DMS53 treated with DMSO at 0.1 percent for 48 hours (cell line): ENCODE measurements at regions not wholly inside any gene's neighbourhood (a gene's known extent, or its start where the extent isn't known, plus 50 kb on each side); places are given as distances from the start of the nearest gene placed in this dataset.

ENCODE experiments used
- DNase-seq: peaks from one replicate; lab custom pipeline; 2025; ENCODE audit not compliant: unreplicated experiment; lab: John Stamatoyannopoulos, UW

DNA sequence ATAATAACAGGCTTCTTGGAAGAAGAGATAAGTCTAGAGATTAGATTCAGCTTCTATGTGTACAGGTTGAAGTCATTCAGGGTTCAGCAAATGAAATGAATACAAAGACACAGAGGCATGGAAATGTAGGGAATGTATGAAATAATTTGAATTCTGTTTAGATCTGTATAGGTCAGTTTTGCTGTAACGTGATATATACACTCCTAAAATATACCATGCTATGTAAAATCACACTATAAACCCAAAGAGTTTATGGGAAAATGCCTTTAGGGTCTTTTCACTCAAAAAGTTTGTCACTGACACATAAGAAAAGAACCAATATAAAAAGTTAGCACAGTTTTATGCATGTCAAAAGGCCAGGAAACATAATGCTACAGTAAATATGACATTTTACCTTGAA, 854.0 kb downstream of the LRFN5 start:
- DNase-seq = no peak

DNA sequence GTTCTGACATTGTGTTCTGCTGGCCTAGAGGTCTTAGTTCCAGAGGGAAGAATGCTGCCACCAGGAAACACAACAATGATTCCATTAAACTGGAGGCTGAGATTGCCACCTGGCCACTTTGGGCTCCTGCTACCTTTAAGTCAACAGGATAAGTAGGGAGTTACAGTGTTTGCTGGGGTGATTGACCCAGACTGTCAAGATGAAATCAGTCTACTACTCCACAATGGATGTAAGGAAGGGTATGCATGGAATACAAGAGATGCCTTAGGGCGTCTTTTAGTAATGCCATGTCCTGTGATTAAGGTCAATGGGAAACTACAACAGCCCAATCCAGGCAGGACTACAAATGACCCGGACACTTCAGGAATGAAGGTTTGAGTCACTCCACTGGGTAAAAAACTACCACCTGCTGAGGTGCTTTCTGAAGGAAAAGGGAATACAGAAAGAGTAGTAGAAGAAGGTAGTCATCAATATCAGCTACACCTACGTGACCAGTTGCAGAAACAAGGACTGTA, 852.6 kb downstream of the LRFN5 start:
- peak; percentile 10 for DNase-seq

GRCh38 chr14:42441615-42442014, 834.9 kb downstream of the LRFN5 start:
- DNase-seq = no peak

DNA sequence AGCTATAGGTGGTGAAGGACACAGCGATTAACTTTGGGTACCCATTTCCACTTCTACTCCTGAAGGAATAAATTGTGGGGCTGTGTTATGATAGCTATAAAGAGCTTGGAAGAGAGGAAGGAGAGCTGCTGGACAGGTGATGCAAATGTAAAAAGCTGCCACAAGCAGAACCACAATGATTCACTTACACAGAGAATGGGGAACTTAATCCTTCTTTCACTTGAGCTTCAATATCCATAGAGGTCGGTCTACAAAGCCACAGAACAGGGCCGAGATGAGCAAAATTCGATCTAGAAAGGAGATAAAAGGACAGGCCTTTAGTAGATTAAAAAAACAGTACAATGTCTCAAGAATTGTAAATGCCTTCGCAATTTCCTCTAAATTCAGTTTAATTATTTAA, 831.1 kb downstream of the LRFN5 start:
- DNase-seq = no peak

DNA sequence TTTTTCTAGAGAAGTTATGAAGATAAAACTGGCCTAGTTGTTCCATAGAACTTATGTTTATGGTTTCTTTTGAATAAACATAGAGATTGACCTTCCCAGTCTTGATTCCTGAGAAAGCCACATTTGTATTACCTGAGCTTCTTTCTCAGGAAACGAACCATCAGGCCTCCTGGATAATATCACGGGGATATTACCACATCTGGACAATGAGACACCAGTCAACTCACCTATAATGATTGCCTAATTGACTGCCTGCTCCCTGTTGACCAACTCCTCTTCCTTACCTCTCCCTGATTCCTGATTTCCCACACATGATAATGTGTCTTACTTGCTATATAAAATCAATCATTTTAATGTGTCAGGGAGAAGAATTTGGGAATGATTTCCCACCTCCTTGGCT, 822.7 kb downstream of the LRFN5 start:
- no peak for DNase-seq

- DNase-seq = no peak
Observed at GRCh38 chr14:42428996-42429395, 822.3 kb downstream of the LRFN5 start.

DNA sequence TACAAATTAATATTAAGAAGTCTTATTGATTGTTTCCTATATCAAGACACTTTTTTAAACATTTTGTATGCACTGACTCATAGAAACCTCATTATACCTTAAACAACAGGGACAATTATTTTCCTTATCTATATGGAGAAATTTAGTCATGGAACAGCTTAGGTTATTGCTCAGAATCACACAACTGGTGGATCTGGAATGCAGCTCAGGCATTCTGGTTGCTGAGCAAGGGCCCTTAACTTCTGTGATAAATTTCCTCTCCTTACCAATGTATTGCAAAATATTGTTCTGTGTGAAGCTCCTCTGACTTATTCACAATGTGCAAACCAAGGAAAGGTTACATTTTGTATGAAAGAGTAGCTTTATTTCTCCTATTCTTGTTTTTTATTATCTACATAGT, 817.8 kb downstream of the LRFN5 start:
- no peak for DNase-seq

DNA sequence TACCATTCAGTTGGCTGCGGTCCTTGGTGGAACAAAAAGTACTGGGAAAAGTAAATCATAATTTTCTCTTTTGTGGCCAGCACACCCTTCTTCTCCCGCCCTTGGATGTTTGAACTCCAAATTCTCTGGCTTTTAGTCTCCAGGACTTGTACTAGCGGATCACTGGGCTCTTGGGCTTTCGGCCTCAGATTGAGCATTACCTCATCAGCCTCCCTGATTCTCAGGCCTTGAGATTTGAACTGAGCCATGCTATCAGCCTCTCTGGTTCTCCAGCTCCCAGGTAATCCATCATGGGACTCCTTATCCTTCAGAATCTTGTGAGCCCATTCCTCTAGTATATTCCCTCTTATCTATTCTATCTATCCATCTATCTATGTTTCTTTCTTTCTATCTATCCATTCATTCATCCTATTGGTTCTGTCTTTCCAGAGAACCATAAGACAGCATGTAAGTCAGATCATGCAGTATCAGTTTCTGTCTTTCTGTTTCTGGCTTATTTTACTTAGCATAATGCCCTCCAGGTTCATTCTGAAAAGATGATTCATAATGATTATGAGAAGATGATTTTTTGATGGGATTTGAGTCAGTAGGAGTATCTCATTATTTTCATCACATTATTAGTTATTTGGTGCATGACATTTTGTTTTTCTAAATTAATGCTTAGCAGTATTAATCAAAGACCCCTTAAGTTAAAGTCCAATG, 814.9 kb downstream of the LRFN5 start:
- no peak for DNase-seq

DNA sequence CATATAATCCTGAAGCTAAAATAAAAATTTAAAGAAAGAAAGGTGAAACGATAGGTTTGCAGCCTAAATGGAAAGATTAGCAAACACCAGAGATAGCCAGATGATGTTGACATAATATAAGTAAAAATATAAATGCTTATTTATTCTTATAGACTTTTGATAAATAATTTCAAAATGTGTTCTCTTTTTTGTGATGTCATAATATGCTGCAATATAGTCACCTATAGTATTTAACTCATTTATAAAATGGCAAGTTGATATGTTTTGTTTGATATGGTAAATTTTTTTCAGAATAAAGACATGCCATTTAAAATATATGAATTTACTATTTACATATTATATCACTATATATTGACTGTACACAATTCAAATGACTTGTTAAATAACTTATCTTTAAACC, 813.4 kb downstream of the LRFN5 start:
- DNase-seq = no peak

DNA sequence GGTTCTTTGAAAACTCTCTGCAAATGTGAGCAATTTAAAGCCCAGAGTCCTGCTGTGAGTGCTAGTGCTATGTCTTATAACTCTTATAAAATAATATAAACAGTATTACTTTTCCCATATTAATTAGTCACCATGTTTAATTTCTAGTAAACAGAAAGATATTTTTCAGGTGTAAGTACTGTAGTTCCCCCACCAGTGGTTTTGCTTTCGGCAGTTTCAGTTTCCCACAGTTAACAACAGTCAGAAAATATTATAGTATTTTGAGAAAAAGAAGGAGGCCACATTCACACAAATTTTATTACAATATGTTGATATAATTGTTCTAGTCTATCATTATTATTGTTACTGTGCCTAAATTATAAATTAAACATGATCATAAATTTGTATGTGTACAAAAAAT, 800.5 kb downstream of the LRFN5 start:
- DNase-seq = no peak

DNA sequence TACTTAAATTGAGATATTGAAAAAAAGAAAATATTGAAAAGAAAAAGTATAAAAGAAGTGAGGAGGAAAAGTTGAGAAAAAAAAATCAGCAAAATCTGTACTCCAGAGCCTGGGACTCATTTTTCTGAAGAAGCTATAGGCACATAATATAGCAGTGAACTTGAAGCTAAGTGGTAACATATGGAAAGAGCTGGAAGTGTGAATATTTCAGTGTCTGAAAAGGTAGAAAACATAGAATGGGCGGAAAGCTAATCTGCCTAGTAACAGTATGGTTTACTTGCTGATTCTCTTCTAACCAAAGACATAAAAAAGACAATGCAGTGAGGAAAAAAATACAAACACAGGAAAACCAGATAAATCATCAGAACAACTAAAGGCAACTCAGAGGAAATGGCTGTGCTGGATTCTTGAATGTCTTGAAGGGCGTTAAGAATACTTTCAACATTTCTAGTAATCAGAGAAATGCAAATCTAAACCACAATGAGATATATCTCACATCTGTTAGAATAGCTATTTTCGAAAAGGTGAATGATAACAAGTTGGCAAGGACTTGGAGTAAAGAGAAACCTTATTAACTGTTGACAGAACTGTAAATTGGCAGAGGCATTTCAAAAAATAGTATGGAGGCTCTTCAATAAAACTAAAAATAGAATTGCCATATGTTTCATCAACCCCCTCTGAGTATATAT, 784.6 kb downstream of the LRFN5 start:
- DNase-seq = no peak

DNA sequence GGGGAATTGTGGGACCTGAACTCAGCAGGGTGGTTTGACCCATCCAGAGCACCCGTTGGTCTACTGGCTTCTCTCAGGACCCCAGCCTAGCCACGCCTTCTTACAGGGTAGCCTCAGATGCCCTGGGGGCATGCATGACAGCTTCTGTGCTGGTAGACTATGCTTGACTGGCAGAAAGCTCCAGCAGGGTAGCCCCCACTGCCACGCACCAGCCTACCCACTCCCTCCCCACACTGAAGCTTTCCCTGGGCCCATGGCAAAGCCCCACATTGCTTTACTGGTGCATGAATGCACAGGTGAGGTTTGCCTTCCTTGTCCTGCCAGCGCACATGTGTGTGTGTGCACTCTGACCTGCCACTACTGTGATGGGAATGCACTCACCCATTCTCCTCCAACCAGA, 772.2 kb downstream of the LRFN5 start:
- DNase-seq = no peak

DNA sequence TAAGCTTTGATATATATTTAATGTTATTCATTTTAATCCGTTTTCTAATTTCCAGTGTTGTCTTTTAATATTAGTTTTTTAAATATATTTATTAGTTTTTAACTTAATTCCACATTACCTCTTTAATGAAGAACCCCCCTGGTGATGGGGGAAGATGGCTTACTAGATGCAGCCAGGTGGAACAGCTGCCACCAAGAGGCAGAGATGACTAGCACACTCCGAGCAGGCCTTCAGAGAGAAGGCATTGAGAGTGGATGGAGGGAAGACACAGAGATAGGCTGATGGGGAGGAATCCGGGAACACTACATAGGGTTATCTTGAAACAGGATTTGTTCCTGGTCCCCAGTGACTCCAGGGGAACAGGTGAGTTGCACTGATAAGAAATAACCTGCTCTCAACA, 771.6 kb downstream of the LRFN5 start:
- DNase-seq = no peak

- peak; percentile 11 for DNase-seq
Observed at GRCh38 chr14:42374332-42374731, 767.7 kb downstream of the LRFN5 start.

DNA sequence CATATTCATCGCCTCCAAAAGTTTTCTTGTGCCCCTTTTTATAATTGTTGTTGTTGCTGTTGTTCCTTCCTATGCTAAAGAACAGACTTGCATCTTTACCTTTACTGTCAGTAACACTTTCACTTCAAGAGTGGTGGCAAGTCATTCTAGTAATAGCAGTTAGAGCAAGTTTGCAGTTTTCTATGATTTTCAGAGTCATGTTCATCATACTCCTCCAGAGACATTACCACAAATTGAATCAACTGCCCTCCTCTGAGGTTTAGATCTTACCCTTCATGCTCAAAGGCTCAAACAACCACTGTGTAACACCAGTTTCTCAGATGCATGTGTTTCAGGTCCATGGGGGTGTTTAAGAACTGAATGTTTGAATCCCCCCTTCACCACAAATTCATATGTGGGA, 763.4 kb downstream of the LRFN5 start:
- no peak for DNase-seq

- DNase-seq = no peak
Observed at GRCh38 chr14:42368234-42368633, 761.6 kb downstream of the LRFN5 start.

- DNase-seq = no peak
Observed at GRCh38 chr14:42353315-42353714, 746.6 kb downstream of the LRFN5 start.

- no peak for DNase-seq
Observed at GRCh38 chr14:42335918-42336317, 729.2 kb downstream of the LRFN5 start.

GRCh38 chr14:42334931-42335330, 728.3 kb downstream of the LRFN5 start:
- DNase-seq = no peak

GRCh38 chr14:42323426-42323825, 716.8 kb downstream of the LRFN5 start:
- no peak for DNase-seq

DNA sequence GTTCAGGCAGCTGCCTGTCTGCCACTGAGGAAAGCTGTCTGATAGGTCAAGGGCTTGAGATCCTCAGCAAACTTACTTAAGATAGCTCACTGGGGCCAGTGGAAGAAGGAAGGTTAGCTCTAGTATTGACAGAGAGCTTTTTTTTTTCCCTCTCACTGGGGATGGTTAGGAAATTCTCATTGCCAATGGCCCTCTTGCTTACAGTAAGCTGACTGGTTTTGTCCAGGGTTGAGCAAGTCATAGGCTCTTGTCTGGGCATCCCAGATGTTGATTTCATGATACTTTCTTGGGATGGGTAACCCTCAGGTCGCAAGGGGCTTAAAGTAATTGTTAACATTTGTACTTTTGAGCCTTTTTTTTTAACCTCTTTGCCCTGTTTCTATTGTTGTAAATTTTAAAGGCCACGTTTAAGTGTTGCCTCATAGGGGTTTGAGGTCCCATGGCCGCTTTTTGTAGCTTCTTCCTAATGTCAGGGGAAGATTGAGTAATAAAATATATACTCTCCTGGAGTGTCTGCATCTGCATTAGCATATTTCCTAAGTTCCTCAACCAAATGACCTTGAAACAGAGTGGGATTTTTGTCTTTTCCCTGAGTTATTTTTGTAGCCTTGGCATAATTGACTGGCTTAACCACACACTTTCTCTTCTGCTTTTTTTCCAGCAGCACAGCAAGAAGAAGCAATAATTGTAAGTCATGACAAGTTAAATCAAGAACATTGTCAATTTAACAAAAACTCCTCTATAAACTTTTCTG, 716.0 kb downstream of the LRFN5 start:
- DNase-seq = no peak

- DNase-seq = no peak
Observed at GRCh38 chr14:42319996-42320395, 713.3 kb downstream of the LRFN5 start.
